ENCODE measurements at regions not wholly inside any gene's neighbourhood (a gene's known extent, or its start where the extent isn't known, plus 50 kb on each side); places are given as distances from the start of the nearest gene placed in this dataset.

- DNase-seq (ENCODE audit: low read depth) = no peak
Measured at GRCh38 chr10:80784695-80785094, 247.0 kb downstream of the SH2D4B start.

GRCh38 chr10:80786322-80786721 lies 248.6 kb downstream of the SH2D4B start:
- no peak for TF ChIP-seq CTCF (IDR thresholded peaks at IDR 0.05; ENCODE audit: insufficient read depth, low read depth, low read length)
- DNase-seq (ENCODE audit: low read depth) = no peak

More at GRCh38 chr10:80784695-80785094, 247.0 kb downstream of the SH2D4B start:
- no peak for TF ChIP-seq CTCF (IDR thresholded peaks at IDR 0.05; ENCODE audit: insufficient read depth, low read depth, low read length)
- H3K4me3 ChIP-seq (ENCODE audit: low read depth, low read length) = no peak overlapping the region

GRCh38 chr10:80787952-80788351 lies 250.2 kb downstream of the SH2D4B start:
- no peak overlapping the region for H3K4me3 ChIP-seq (ENCODE audit: low read depth, low read length)
- no peak for TF ChIP-seq CTCF (IDR thresholded peaks at IDR 0.05; ENCODE audit: insufficient read depth, low read depth, low read length)
- DNase-seq (ENCODE audit: low read depth) = no peak

More at GRCh38 chr10:80786322-80786721, 248.6 kb downstream of the SH2D4B start:
- H3K4me3 ChIP-seq (ENCODE audit: low read depth, low read length) = no peak overlapping the region

- no peak for DNase-seq (ENCODE audit: low read depth)
- no peak for TF ChIP-seq CTCF (IDR thresholded peaks at IDR 0.05; ENCODE audit: insufficient read depth, low read depth, low read length)
- H3K4me3 ChIP-seq (ENCODE audit: low read depth, low read length) = no peak overlapping the region
Measured at GRCh38 chr10:80794994-80795393, 257.3 kb downstream of the SH2D4B start.

GRCh38 chr10:80805343-80806020 lies 267.8 kb downstream of the SH2D4B start:
- no peak overlapping the region for H3K4me3 ChIP-seq (ENCODE audit: low read depth, low read length)
- no peak for TF ChIP-seq CTCF (IDR thresholded peaks at IDR 0.05; ENCODE audit: insufficient read depth, low read depth, low read length)
- DNase-seq (ENCODE audit: low read depth) = no peak

- no peak for TF ChIP-seq CTCF (IDR thresholded peaks at IDR 0.05; ENCODE audit: insufficient read depth, low read depth, low read length)
- H3K4me3 ChIP-seq (ENCODE audit: low read depth, low read length) = no peak overlapping the region
- no peak for DNase-seq (ENCODE audit: low read depth)
Measured at GRCh38 chr10:80814147-80814652, 276.5 kb downstream of the SH2D4B start.

- DNase-seq (ENCODE audit: low read depth) = no peak
- no peak overlapping the region for H3K4me3 ChIP-seq (ENCODE audit: low read depth, low read length)
- no peak for TF ChIP-seq CTCF (IDR thresholded peaks at IDR 0.05; ENCODE audit: insufficient read depth, low read depth, low read length)
Measured at GRCh38 chr10:80829151-80829550, 291.4 kb downstream of the SH2D4B start.

All from fibroblast of villous mesenchyme (primary cell).